ES-I3 (cell line): ENCODE measurements at regions not wholly inside any gene's neighbourhood (a gene's known extent, or its start where the extent isn't known, plus 50 kb on each side); places are given as distances from the start of the nearest gene placed in this dataset.

Experiments used
- H3K36me3 ChIP-seq: 2 replicates; pipeline ENCODE4 v1.6.1; 2013; ENCODE audit warnings: mild to moderate bottlenecking, low read length, control low read depth, moderate library complexity; ENCODE audit not compliant: insufficient read depth
- H3K4me1 ChIP-seq: 2 replicates; pipeline ENCODE4 v1.6.1; 2013; ENCODE audit warnings: mild to moderate bottlenecking, control low read depth, low read length; ENCODE audit not compliant: insufficient read depth
- H3K9ac ChIP-seq: 2 replicates; pipeline ENCODE4 v1.6.1; 2013; ENCODE audit warnings: low read depth, mild to moderate bottlenecking, low read length, moderate library complexity
- H3K9me3 ChIP-seq: 2 replicates; pipeline ENCODE4 v1.6.1; 2013; ENCODE audit warnings: mild to moderate bottlenecking, low read length, moderate library complexity; ENCODE audit not compliant: control insufficient read depth, insufficient read depth

- no peaks in the 10 kb centered on the region for H3K4me1 ChIP-seq
- H3K9me3 ChIP-seq, result no peaks in the 10 kb centered on the region
- H3K36me3 ChIP-seq, result no peaks in the 10 kb centered on the region
- no peak overlapping the region for H3K9ac ChIP-seq
Observed at GRCh38 chr10:8554574-8554973, 500.1 kb downstream of the GATA3 start.

DNA sequence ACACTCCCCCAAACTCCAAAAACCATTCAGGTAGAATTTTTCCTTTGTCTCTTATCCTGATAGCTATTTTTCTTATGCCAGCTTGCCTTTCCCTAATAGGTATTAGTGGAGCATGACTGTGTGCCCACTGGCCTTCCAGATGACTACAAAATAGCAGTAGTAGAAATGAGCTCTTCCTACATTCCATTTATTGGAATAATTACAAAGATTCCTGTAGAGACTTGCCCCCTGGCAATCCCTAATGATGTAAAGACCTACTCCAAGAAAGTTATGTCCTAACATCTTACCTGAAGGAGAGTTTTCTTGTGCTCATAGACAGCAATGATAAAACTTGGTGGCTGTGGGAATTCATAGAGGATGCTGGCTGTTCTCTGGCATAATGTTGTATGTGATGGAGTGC, 501.8 kb downstream of the GATA3 start:
- Histone ChIP-seq H3K36me3 (no peaks in the 10 kb centered on the region), H3K9ac (no peak overlapping the region), H3K9me3 (no peaks in the 10 kb centered on the region), H3K4me1 (no peaks in the 10 kb centered on the region)

- H3K4me1 ChIP-seq, result no peaks in the 10 kb centered on the region
- H3K9ac ChIP-seq, result no peak overlapping the region
- no peaks in the 10 kb centered on the region for H3K9me3 ChIP-seq
- H3K36me3 ChIP-seq, result no peaks in the 10 kb centered on the region
Observed at GRCh38 chr10:8563478-8563877, 509.0 kb downstream of the GATA3 start.

DNA sequence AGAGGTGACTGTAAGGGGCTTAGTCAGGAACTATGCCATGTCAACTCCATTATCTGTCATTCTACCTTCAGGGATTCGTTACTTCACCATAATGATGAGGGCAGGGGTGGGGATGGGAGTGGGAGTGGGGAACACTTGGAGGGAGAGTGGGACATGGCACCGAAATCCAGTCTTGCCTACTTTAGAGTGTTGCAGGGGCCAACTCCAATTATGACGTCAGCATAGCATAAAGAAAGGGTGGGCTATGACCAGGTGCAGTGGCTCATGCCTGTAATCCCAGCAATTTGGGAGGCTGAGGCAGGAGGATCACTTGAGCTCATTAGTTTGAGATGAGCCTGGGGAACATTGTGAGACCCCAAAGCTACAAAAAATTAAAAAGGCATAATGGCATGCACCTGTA, 512.2 kb downstream of the GATA3 start:
- Histone ChIP-seq H3K36me3 (no peaks in the 10 kb centered on the region), H3K9ac (no peak overlapping the region), H3K9me3 (no peaks in the 10 kb centered on the region), H3K4me1 (no peaks in the 10 kb centered on the region)

- H3K9ac ChIP-seq, result no peak overlapping the region
- no peaks in the 10 kb centered on the region for H3K9me3 ChIP-seq
- H3K4me1 ChIP-seq, result no peaks in the 10 kb centered on the region
- no peaks in the 10 kb centered on the region for H3K36me3 ChIP-seq
Observed at GRCh38 chr10:8568401-8568800, 513.9 kb downstream of the GATA3 start.

DNA sequence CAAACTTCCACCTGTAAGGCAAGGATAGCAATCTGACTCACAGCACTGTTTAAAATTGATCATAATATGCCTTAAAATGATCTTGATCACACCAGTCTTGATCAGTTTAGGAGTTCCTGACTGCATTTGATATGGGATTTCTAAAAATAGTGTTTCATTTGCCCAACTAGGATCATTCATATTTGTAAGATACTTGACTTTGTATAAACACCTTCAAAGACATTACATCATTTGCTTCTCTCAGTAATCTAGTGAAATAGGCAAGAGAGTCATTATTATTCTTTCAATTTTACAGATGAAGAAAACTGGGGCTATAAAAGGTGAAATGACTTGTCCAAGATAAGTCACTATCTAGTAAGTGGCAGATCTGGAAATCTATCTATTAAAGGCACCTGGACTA, 521.1 kb downstream of the GATA3 start:
- H3K4me1 ChIP-seq, result no peaks in the 10 kb centered on the region

GRCh38 chr10:8576281-8576680, 521.8 kb downstream of the GATA3 start:
- no peaks in the 10 kb centered on the region for H3K4me1 ChIP-seq
- no peaks in the 10 kb centered on the region for H3K9me3 ChIP-seq
- H3K9ac ChIP-seq, result no peak overlapping the region
- no peaks in the 10 kb centered on the region for H3K36me3 ChIP-seq

More for the DNA sequence above, 521.1 kb downstream of the GATA3 start:
- Histone ChIP-seq H3K36me3 (no peaks in the 10 kb centered on the region), H3K9ac (no peak overlapping the region), H3K9me3 (no peaks in the 10 kb centered on the region)

DNA sequence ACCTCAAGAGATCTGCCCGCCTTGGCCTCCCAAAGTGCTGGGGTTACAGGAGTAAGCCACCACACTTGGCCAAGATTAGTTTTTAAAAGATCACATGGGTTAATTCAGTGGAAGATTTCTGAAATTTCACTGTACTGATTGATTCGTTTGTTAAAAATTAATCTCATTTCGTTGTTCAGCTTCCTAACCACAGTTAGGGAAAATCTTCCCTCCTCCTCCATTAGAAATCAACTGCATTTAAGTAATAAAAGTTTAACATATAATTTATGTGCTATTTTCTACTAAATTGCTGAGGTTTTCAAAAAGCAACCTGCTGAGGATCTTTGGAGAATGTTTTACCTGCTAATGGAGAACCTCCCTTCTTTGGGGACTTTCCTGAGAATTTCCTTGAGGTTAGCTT, 522.4 kb downstream of the GATA3 start:
- no peaks in the 10 kb centered on the region for H3K36me3 ChIP-seq
- H3K9ac ChIP-seq, result no peak overlapping the region
- no peaks in the 10 kb centered on the region for H3K4me1 ChIP-seq
- no peaks in the 10 kb centered on the region for H3K9me3 ChIP-seq

- Histone ChIP-seq H3K36me3 (no peaks in the 10 kb centered on the region), H3K4me1 (no peaks in the 10 kb centered on the region), H3K9me3 (no peaks in the 10 kb centered on the region), H3K9ac (no peak overlapping the region)
Observed at GRCh38 chr10:8577686-8578085, 523.2 kb downstream of the GATA3 start.

- H3K36me3 ChIP-seq, result no peaks in the 10 kb centered on the region
- no peaks in the 10 kb centered on the region for H3K9me3 ChIP-seq
- H3K9ac ChIP-seq, result no peak overlapping the region
- H3K4me1 ChIP-seq, result no peaks in the 10 kb centered on the region
Observed at GRCh38 chr10:8581521-8582225, 527.2 kb downstream of the GATA3 start.

- Histone ChIP-seq H3K9ac (no peak overlapping the region), H3K4me1 (no peaks in the 10 kb centered on the region), H3K9me3 (no peaks in the 10 kb centered on the region), H3K36me3 (no peaks in the 10 kb centered on the region)
Observed at GRCh38 chr10:8583096-8583495, 528.6 kb downstream of the GATA3 start.

DNA sequence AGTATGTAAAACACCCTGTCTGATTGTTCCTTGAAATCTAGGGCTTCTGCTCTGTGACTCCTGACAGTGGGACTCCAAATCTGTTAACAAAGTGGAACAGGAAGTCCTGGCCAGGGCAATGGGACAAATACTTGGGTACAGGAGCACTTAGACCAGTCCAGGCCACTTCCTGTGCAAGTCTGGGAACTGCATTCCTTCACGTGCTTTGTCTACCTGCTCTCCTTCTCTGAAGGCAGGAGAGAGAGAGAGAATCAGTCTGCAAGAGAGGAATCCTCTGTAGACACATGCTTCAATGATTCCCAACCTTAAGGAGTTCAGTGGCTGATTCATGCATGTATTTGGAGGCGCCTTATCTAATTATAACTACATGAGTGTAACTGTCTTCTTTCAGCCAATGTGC, 530.2 kb downstream of the GATA3 start:
- no peaks in the 10 kb centered on the region for H3K9me3 ChIP-seq
- no peaks in the 10 kb centered on the region for H3K36me3 ChIP-seq
- H3K4me1 ChIP-seq, result no peaks in the 10 kb centered on the region
- no peak overlapping the region for H3K9ac ChIP-seq

GRCh38 chr10:8586504-8586903, 532.0 kb downstream of the GATA3 start:
- H3K36me3 ChIP-seq, result no peaks in the 10 kb centered on the region
- no peaks in the 10 kb centered on the region for H3K4me1 ChIP-seq
- no peak overlapping the region for H3K9ac ChIP-seq
- no peaks in the 10 kb centered on the region for H3K9me3 ChIP-seq

- no peaks in the 10 kb centered on the region for H3K36me3 ChIP-seq
- H3K9me3 ChIP-seq, result no peaks in the 10 kb centered on the region
- no peaks in the 10 kb centered on the region for H3K4me1 ChIP-seq
- no peak overlapping the region for H3K9ac ChIP-seq
Observed at GRCh38 chr10:8588135-8588534, 533.6 kb downstream of the GATA3 start.

- H3K36me3 ChIP-seq, result no peaks in the 10 kb centered on the region
- H3K9ac ChIP-seq, result no peak overlapping the region
- H3K9me3 ChIP-seq, result no peaks in the 10 kb centered on the region
- no peaks in the 10 kb centered on the region for H3K4me1 ChIP-seq
Observed at GRCh38 chr10:8590518-8590917, 536.0 kb downstream of the GATA3 start.

GRCh38 chr10:8591640-8592039, 537.2 kb downstream of the GATA3 start:
- Histone ChIP-seq H3K36me3 (no peaks in the 10 kb centered on the region), H3K9me3 (no peaks in the 10 kb centered on the region), H3K9ac (no peak overlapping the region), H3K4me1 (no peaks in the 10 kb centered on the region)
